B cell (primary cell): ENCODE measurements at regions not wholly inside any gene's neighbourhood (a gene's known extent, or its start where the extent isn't known, plus 50 kb on each side); places are given as distances from the start of the nearest gene placed in this dataset.

Experiments used
- CTCF ChIP-seq: fragments of 200-600 bp; IDR thresholded peaks from one replicate; pipeline ENCODE4 v1.8.0; 2022; ENCODE audit warnings: antibody characterized with exemption, mild to moderate bottlenecking
- EZH2 ChIP-seq: IDR thresholded peaks from 2 replicates; pipeline ENCODE4 v1.6.1; 2012; ENCODE audit warnings: borderline replicate concordance, low read depth, mild to moderate bottlenecking, moderate library complexity, low read length; ENCODE audit not compliant: insufficient read depth, poor library complexity, severe bottlenecking

GRCh38 chr16:50939356-50939755, 197.5 kb downstream of the CYLD start:
- TF ChIP-seq CTCF (no peak), EZH2 (no peak)
